ENCODE measurements at regions not wholly inside any gene's neighbourhood (a gene's known extent, or its start where the extent isn't known, plus 50 kb on each side); places are given as distances from the start of the nearest gene placed in this dataset.
A peak's percentile ranks its signal among the peaks of the same experiment; 100 is the strongest.

DNA sequence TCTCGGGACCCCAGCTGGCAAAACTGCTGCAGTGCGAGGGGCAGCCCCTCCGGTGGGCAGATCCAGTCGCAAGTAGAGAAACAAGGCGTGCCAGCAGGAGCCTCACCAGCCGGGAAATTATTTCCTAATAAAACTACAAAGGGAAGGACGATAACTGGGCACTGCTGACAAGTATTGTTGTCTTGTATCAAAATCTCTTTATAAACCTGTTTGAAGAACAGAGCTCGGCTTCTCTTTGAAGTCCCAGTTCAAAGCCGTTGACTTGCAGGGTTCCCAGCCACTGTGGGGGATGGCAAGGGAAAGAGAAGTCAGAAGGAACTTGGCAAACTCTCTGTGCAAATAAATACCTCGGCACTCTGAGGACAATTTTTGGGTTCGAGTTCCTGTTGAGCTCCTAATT, 504.5 kb downstream of the CD83 start:
- no peak for DNase-seq

- DNase-seq, result no peak
Observed at GRCh38 chr6:14622909-14623505, 505.4 kb downstream of the CD83 start.

DNA sequence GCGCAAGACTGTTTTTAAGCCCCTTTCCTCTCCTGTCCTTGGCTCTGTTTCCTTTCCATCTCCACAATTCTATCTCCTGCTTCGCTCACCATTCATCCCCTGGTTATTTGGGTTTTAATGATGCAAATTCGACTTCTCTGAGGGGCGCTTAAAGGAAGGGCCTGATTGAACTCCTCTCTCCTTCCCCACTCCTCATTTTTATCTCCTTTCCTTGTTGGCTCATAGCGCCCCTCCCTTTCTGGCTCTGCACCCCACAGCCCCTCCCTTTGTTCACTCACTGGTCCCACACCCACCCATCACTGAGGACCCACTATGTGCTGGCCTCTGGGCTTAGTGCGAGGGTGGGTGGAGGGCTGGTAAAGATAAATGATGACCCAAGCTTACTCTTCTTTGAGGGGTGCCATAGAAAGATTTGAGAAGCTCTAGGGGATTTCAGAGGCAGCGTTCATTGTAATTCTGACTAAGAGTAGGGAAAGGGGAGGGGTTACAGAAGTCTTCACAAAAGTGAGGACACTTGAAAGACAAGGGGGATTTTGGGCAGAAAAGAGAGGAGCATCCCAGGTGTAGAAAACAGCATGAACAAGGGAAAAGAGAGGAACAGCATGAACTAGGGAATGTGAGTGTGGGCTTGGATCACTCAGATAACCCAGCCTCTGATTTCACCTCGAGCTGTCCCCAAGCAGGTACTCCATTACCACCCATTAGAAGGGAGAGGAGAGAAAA, 507.8 kb downstream of the CD83 start:
- no peak for DNase-seq

GRCh38 chr6:14626556-14626955, 509.0 kb downstream of the CD83 start:
- no peak for DNase-seq

DNA sequence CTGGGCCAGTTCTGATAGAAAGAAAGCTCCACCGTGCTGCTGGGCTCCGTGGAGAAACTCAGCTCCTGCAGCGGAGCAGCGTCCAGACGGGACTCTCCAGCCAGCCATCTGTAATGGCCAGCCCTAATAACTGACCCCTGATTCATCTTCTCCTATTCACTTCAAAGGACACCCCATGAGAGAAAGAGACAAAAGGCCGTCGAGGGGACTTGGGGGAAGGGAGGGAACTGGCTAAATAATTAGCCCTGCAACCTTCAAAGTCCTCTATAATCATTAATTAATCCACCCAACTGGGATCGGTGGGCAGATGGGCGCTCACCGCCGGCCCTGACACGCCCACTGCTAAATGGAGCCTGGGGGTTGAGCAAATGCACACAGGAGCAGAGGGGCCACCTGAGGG, 512.4 kb downstream of the CD83 start:
- DNase-seq, result no peak

DNA sequence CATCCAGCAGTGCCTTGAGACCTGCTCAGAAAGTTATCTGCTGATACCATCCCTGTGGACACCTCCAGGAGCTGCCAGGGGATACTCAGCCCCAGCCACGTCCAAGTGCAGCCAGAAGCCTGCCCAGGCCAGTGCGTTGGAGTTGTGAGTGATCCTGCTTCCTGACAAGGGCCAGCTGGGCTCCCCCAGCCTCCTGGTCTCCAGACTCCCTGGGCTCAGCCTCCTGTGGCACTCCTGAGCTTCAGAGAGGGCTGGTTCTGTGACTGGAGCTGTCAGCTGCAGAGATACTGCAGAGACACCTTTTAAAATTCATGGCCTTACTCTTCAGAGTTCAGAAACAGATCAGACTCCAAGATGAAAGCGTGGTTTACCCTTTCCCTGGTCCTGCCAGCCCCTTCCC, 515.9 kb downstream of the CD83 start:
- no peak for DNase-seq

- peak; percentile 13 for DNase-seq
Observed at GRCh38 chr6:14634072-14634471, 516.5 kb downstream of the CD83 start.

GRCh38 chr6:14635195-14635594, 517.6 kb downstream of the CD83 start:
- DNase-seq, result peak; percentile 51

DNA sequence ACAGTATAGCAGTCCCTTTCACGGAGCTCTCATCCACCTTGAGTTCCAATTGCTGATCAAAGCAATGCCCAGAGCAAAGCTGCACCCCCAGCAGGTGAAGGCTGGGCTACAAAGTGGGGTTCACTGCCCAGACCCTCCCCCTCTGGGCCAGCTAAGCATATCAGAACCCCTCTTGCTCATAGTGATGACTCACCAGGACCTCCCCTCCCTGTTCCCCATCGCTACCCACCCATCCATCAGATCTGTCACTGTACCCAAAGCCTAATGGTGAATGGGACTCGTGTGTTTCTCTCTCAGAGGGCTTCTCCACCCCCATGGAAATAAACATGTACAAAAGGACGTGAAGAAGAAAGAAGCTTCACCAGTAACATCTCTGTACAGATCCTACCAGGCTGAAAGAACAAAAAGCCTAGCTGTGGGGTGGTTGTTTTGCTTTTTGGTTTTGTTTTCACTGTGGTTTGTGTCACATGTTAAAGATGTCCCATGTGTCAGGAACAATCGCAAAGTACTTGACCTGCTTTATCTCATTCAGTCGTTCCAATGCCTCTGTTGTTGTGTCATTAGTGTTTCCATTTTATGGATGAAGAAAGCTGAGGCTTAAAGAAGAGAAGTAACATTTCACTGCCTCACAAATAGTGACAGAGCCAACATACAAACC, 518.5 kb downstream of the CD83 start:
- peak; percentile 36 for DNase-seq

DNA sequence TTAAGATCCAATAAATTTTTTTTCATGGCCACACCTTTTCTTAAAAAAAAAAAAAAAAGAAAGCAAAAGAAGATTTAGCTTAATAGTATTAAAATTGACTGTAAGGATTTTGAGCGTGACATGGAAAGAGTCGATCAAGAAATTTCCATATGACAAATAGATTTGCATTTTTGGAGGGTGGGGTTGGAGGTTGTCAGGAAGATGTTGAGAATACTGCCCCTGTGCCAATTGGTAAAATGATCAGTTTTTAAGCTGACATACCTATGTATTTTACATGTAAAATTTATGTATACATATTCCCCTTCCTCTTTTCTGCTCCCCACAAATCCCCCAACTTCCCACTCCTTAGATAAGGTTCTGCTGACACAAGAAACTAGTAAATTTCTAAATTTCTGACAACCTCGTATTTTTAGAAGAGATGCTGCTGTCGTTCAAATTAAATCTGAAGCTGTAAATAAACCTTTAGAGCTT, 520.9 kb downstream of the CD83 start:
- no peak for DNase-seq

DNA sequence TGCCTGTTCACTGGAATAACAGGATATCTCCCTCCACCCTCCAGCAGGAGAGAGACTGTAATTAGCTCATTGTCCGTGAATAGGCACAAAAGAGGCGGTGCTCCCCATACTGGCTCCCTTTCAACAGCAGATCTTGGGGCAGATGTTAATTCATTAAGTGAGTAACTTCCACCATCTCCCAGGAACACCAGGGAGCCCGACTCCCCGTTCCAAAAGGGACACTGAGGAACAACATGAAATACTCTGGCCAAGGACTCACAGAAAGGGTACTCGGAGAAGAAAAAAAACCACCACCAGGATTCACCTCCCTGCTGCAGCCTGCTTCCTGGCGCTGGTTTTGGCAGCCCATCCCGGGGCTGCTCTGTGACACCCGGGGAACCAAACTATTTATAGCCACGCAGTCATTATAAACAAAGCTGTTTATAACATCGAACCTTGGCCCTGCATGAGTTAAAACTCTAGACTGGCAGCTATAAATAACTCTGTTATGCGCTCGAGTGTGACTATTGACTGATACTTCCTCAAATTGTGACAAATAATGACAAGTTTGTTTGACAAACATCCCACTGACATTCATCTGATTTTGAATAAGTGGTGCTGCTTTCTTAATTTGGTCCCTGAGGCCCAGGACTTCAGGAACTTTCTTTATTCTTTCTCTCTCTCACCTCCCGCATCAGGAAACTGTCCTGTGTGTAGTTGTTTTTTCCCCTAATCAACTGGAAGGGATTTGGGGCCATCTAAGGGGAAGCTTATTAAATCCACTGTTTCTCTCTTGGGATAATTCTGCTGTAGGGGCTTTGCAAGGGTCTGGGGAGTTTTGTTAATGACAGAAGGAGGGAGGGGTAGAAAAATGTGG, 521.6 kb downstream of the CD83 start:
- DNase-seq, result no peak

DNA sequence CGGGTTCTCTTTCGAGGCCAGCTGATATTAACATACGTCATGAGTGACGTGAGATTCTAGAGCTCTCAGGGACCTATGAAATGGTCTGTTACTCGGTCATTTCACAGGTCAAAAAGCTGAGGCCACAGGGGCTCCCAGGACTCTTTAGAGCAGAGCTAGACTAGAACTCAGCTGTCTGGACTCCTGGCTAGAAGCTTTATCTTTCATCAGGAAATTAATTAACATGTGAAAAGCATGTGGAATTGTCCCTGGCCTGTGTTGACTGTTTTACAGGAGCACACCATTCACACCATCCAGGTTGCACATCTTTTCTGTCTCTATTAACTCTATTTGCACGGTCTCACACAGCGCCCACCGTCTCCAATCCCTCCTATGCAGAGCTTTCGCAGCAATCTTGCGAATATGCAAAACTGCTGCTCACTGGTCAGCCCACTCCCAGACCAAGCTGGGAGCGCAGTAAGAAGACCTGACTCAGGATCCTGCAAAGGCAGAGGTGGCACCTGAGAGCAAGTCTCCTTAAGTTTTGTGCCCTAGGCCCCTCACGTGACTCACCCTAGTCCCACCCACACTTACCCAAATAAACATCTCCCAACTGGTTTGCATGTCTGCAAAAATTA, 522.5 kb downstream of the CD83 start:
- DNase-seq, result no peak

- DNase-seq, result no peak
Observed at GRCh38 chr6:14640631-14641030, 523.1 kb downstream of the CD83 start.

- DNase-seq, result no peak
Observed at GRCh38 chr6:14641423-14642135, 524.0 kb downstream of the CD83 start.

DNA sequence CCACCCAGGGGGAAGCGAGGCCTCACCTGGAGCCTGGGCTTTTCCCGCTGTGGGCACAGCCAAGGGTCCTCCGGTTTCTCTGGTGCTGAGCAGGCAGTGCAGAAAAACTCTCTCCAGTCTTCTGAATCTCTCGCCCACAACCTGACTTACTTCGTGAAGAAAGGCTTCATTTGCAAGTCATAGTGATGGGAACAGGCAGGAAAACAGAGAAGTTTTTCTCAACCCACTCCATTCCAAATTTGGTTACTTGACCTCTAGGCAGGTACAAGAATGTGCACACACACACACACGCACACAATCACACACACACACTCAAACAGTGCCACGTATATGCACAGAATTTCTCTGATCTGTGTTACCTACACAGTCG, 524.5 kb downstream of the CD83 start:
- DNase-seq, result no peak

DNA sequence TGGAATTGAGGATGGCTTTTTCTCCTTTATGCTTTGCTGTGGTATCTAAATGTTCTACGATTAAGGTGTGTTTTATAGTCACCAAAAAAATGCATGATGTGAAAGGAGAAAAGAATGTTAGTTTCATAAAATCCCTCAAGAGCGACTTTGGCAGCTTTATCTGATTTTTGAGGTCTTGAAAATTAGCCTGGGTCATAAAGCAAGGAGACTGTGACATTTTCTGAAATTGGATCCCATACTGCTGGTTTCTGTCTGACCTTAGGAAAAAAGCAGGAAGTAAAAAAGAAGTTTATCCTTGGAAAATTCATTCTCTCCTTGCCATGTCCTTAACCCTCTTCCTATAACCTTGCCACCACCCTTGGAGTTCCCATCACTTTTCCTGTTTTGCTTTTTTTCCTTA, 525.3 kb downstream of the CD83 start:
- no peak for DNase-seq

DNA sequence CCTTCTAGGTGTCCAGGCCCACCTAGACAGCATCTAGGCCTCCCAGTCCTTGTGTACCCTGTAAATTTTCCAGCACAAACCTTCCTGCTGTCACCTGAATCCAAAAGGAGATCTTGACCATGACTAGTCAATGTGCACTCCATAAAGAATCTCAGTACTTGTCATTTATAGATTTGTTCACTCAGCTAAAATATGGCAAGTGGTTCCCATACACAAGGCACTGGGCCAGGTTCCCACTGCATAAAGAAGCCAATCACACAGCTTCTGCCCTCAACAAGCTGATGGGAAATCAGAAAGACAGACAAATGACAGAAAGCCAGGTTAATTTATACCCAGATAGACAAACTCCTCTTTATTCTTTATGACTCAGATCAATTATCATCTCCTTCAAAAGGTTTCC, 526.8 kb downstream of the CD83 start:
- DNase-seq, result no peak

- no peak for DNase-seq
Observed at GRCh38 chr6:14645221-14645620, 527.6 kb downstream of the CD83 start.

DNA sequence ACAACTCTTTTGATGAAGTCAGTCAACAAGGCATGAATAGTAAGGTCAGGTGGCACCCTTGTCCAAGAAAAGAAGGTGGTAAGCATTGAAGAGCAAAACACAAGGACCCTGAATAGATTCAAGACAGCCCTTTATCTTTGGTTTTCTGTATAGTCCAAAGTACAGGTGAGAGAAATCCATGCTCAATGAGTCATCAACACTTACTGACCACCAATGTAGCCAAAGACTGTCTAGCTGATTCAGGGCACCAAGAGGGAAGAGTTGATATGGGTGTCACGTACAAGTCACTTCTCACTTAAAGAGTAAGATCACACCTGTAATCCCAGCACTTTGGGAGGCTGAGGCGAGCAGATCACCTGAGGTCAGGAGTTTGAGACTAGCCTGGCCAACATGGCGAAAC, 528.3 kb downstream of the CD83 start:
- DNase-seq, result no peak

- no peak for DNase-seq
Observed at GRCh38 chr6:14646371-14646770, 528.8 kb downstream of the CD83 start.

DNA sequence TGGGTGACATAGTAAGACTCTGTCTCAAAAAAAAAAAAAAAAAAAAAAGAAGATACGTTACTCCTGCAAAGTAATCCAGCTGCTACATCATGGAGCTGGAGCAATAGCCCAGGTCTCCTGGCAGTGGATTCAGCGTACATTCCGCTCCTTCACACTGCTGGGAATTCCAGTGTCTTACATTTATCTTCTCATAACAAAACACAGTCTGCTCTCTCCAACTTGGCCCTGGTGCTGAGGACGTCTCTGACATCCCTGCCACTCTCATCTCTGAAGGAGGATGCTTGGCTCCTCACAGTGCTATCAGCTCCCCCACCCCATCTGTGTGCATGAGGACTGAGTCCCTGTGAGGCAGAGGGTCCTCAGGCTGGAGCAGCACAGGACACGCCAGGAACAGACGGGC, 529.8 kb downstream of the CD83 start:
- DNase-seq, result no peak

DNA sequence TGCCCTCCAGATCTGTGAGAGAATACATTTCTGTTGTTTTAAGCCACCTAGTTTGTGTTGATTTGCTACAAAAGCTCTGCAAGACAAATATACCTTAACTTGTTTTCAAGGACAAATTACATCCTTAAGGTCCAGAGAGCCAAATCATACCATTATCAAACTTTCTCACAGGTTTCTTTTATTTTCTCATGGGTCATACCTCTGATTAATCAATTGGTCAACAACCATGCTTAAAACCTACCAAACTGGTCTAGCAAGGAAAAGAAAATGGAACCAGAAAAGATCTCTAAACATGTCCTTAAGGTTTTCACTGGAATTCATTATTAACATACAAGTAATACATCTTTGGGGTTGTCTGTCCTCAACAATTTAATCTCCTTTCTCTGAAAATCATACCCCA, 535.0 kb downstream of the CD83 start:
- DNase-seq, result no peak
